Right atrium auricular region (tissue), 2 donors: ENCODE measurements at regions not wholly inside any gene's neighbourhood (a gene's known extent, or its start where the extent isn't known, plus 50 kb on each side); places are given as distances from the start of the nearest gene placed in this dataset.

Experiments used
- DNase-seq: peaks from one replicate; pipeline ENCODE4 v3.0.0-alpha.2; 2019; ENCODE audit warnings: low spot score
- H3K27ac ChIP-seq, 2 donors: fragments of 200-600 bp; sonication (generic); 1 replicate in 1 of 2; 2 replicates in 1 of 2; pipeline ENCODE4 v1.5.1; 2016 to 2019
- H3K27me3 ChIP-seq, 2 donors: fragments of 200-600 bp; sonication (generic); one replicate each; pipeline versions ENCODE4 v1.5.1 to v1.6.0; 2017 to 2019
- H3K36me3 ChIP-seq: fragments of 200-600 bp; sonication (generic); one replicate; pipeline ENCODE4 v1.5.1; 2016
- H3K4me1 ChIP-seq, 2 donors: fragments of 200-600 bp; sonication (generic); one replicate each; pipeline versions ENCODE4 v1.5.1 to v1.6.0; 2017 to 2019
- H3K4me3 ChIP-seq, 2 donors: fragments of 200-600 bp; sonication (generic); 1 replicate in 1 of 2; 2 replicates in 1 of 2; pipeline ENCODE4 v1.5.1; 2017 to 2019; ENCODE audit warnings: mild to moderate bottlenecking in 1 of 2, moderate library complexity in 1 of 2
- H3K9me3 ChIP-seq, 2 donors: fragments of 200-600 bp; sonication (generic); one replicate each; pipeline ENCODE4 v1.5.1; 2019
- CTCF ChIP-seq, 2 donors: fragments of 200-600 bp; sonication (generic); IDR thresholded peaks; one replicate each; pipeline ENCODE4 v1.5.1; 2019; ENCODE audit warnings: antibody characterized with exemption in 2 of 2

DNA sequence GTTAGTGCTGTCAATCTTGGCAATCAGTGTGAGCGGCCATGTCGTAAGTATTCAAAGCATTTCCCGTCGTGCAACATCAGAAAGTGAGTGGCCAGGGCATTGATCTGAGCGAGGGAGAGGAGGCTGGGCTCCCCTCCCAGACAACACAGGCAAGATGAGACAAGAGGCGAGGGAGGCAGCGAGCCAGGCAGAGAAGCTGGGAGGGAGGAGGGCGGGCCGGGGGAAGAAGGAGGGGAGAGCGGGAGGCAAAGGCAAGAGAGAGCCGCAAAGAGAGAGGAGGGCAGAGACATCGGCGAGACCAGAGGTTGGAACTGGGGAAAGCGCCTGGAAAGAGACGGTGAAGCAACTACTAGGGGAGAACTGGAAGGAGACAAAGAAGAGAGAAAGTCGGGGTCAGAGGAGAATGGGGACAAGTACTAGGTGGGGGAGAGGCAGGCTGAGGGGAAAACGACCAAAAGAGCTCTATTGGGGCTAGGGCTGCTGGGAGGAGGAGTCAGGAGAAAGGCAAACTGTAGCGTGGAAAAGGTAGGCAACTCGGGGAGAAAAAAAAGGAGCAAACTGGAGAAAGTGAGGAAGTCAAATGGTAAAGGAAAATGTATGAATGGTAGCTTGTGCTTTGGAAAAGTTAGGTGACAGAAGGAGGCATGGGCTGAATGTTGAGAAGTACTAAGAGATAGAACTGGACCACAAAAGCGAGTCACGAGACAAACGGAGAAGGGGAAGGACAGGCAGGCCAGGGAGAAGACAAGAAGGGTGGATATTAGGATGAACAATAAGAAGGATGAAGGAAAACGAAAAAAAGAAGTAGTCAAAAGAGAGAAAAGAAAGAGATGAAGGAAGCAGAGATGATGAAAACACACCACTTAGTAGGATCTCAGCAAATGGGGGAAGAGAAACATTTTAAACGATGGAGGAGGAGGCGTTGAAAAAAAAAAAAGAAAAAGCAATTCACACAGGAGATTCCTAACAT is 130.5 kb upstream of the C11orf58 start:
- Histone ChIP-seq H3K36me3 (no peaks in the 10 kb centered on the region), H3K27ac (peak overlapping the region; percentile 96 to 98), H3K4me3 (peak overlapping the region; percentile 62 to 80), H3K27me3 (peaks cover 0 to 5% of the 10 kb centered on the region in 2 donors), H3K9me3 (no peaks in the 10 kb centered on the region), H3K4me1 (peaks cover 0 to 26% of the 10 kb centered on the region in 2 donors)
- no peak for TF ChIP-seq CTCF (IDR thresholded peaks at IDR 0.05)
- DNase-seq, result peak; percentile 87

GRCh38 chr11:16606784-16607674 is 131.4 kb upstream of the C11orf58 start:
- no peak for DNase-seq
- peak overlapping the region; percentile 62 to 80 for H3K4me3 ChIP-seq
- no peaks in the 10 kb centered on the region for H3K36me3 ChIP-seq
- no peaks in the 10 kb centered on the region for H3K9me3 ChIP-seq
- peaks cover 0 to 20% of the 10 kb centered on the region in 2 donors for H3K4me1 ChIP-seq
- peaks cover 0 to 5% of the 10 kb centered on the region in 2 donors for H3K27me3 ChIP-seq
- TF ChIP-seq CTCF (IDR thresholded peaks at IDR 0.05), result peak in 1 of 2 donors; percentile 12
- H3K27ac ChIP-seq, result peak overlapping the region; percentile 96 to 98

DNA sequence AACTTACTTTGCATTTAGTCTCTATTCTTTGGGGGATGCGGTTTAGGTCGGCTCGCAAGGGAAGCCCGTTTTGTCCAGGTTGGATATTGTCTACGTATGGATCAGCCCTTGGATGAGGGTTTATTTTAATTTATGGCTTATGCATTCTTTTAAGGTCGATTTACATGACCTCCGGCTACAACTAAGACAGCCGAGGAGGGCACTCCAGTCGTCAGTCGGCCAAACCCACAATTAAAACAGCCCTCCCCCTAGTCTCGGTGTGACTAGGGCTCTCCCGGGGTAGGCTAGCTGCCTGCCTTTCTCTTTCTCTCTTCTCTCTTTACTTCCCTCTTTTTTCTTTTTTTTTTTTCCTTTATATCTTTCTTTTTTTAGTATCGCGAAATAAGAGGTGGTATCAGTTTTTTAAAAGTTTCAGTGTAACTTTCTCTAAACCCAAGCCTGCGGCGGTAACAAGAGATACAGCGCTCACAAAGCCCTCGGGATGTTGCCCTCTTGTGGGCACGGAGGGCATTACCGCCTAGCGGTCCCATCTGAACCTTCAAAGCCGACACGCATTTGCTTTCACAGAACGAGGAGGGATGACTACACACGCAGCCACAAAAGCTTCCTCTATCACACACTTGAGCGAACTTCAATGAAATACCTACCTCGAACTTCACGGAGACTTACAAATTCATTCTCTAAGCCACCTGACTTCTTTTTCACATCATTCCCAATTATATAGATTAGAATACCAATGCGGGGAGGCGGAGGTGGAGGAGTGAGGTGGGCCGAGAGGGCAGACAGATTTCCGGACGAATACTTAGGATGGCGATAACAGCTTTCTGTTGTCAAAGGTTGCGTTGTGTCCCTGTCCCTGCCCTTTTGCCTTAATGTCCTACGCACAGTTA is 132.3 kb upstream of the C11orf58 start:
- H3K4me1 ChIP-seq, result peaks cover 0 to 20% of the 10 kb centered on the region in 2 donors
- H3K4me3 ChIP-seq, result peak overlapping the region; percentile 62 to 80
- H3K9me3 ChIP-seq, result no peaks in the 10 kb centered on the region
- DNase-seq, result peak; percentile 98
- H3K36me3 ChIP-seq, result no peaks in the 10 kb centered on the region
- peak overlapping the region; percentile 96 to 98 for H3K27ac ChIP-seq
- peaks cover 0 to 5% of the 10 kb centered on the region in 2 donors for H3K27me3 ChIP-seq
- TF ChIP-seq CTCF (IDR thresholded peaks at IDR 0.05), result peak; percentile 96 to 97

DNA sequence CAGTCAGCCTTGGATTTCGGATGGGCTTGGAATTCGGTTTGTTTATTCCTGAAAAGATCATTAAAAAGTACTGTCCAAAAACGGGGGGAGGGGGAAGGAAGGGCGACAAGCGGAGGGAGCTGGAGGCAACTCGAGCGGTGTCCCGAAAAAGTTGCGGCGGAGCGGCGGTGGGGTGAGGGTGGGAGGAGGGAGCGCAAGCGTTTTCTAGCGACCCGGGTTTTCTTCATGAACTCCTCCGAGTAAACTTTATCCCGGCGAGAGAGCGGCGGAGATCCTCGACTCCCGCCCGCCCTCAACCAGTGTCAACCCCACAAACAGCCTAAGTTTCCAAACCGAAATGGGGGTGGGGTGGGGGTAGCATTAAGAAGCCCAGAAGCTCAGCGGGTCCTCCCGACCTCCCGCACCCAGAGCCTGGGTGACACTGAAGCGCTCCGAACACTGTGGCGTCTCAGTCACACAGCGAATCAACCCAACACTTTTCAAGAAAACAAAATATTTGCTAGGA is 133.0 kb upstream of the C11orf58 start:
- Histone ChIP-seq H3K4me3 (peak overlapping the region; percentile 62 to 80), H3K4me1 (peaks cover 0 to 20% of the 10 kb centered on the region in 2 donors), H3K27me3 (peaks cover 0 to 5% of the 10 kb centered on the region in 2 donors), H3K27ac (peak overlapping the region; percentile 96 to 98), H3K36me3 (no peaks in the 10 kb centered on the region), H3K9me3 (no peaks in the 10 kb centered on the region)
- no peak for DNase-seq
- TF ChIP-seq CTCF (IDR thresholded peaks at IDR 0.05), result no peak
